Stimulated activated memory B cell treated with anti-CD40 and anti-IgM and Interleukin-4, amounts not matched to agents 10 μg/mL and 1 μg/mL and 100 μg/mL, for 72 hours (primary cell): ENCODE measurements at regions not wholly inside any gene's neighbourhood (a gene's known extent, or its start where the extent isn't known, plus 50 kb on each side); places are given as distances from the start of the nearest gene placed in this dataset.

Experiments used
- ATAC-seq: fragments of 150-1000 bp; cut with Tn5 transposase; 2 replicates; pipeline ENCODE4 v1.10.0; 2021
- H3K27ac Mint-ChIP-seq: one replicate; pipeline ENCODE4 v1.8.0; 2022; ENCODE audit warnings: mild to moderate bottlenecking, mixed read lengths
- H3K27me3 Mint-ChIP-seq: one replicate; pipeline ENCODE4 v1.8.0; 2022; ENCODE audit warnings: mixed read lengths
- H3K36me3 Mint-ChIP-seq: one replicate; pipeline ENCODE4 v1.8.0; 2022; ENCODE audit warnings: mixed read lengths
- H3K4me1 Mint-ChIP-seq: one replicate; pipeline ENCODE4 v1.8.0; 2022; ENCODE audit warnings: mixed read lengths
- H3K4me3 Mint-ChIP-seq: one replicate; pipeline ENCODE4 v1.8.0; 2022; ENCODE audit warnings: mild to moderate bottlenecking, moderate library complexity, mixed read lengths
- H3K9me3 Mint-ChIP-seq: one replicate; pipeline ENCODE4 v1.8.0; 2022; ENCODE audit warnings: mixed read lengths

DNA sequence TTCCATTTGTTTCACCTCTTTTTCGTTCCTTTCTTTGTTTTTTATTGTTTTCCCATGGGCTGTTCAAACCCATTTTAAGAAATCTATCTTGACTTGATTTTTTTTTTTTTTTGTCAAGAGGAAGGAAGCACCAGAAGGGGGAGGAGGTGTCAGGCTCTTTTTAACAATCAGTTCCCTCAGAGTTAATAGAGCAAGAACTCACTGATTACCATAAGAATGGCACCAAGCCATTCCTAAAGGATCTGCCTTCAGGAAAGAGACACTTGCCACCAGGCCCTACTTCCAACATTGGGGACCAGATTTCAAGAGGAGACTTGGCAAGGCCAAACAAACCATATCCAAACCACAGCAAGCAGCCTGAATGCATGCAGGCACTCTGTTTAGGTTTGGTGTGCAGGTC lies 168.0 kb downstream of the OTOR start:
- Mint-ChIP-seq H3K27me3 (no peaks in the 10 kb centered on the region), H3K9me3 (no peaks in the 10 kb centered on the region), H3K27ac (no peak overlapping the region), H3K4me1 (no peaks in the 10 kb centered on the region), H3K36me3 (no peaks in the 10 kb centered on the region), H3K4me3 (no peak overlapping the region)
- no peak for ATAC-seq

DNA sequence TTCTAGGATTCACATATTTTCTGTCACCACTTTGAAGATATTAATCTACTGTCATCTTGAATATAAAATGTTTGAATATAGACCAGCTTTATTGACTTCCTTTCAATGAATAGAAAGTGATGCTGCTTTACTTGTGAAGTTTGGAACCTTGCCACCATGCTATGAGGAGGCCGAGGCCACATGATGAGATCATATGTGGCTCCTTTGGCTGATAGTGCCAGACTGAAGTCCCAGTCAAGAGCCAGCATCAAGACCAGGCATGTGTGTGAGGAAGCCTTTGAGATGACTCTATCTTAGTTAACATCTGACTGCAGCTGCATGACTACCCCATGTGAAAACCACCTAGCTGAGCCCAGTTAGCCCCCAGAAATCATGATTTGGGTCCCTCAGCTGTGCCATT lies 169.5 kb downstream of the OTOR start:
- H3K36me3 Mint-ChIP-seq = no peaks in the 10 kb centered on the region
- no peak overlapping the region for H3K27ac Mint-ChIP-seq
- no peak for ATAC-seq
- H3K4me1 Mint-ChIP-seq = no peaks in the 10 kb centered on the region
- no peak overlapping the region for H3K4me3 Mint-ChIP-seq
- no peaks in the 10 kb centered on the region for H3K9me3 Mint-ChIP-seq
- no peaks in the 10 kb centered on the region for H3K27me3 Mint-ChIP-seq

GRCh38 chr20:16918366-16918765 lies 170.2 kb downstream of the OTOR start:
- Mint-ChIP-seq H3K4me3 (no peak overlapping the region), H3K27ac (no peak overlapping the region), H3K36me3 (no peaks in the 10 kb centered on the region), H3K9me3 (no peaks in the 10 kb centered on the region), H3K4me1 (no peaks in the 10 kb centered on the region), H3K27me3 (no peaks in the 10 kb centered on the region)
- no peak for ATAC-seq

DNA sequence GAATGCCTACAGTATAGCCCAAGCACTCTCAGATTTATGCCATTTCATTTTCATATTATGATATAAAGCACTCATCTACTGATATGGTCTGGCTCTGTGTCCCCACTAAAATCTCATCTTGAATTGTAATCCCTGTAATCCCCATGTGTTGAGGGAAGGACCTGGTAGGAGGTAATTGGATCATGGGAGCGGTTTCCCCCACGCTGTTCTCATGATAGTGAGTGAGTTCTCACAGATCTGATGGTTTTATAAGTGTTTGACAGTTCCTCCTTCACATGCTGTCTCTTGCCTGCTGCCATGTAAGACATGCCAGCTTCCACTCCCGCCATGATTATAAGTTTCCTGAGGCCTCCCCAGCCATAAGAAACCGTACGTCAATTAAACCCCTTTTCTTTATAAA lies 171.7 kb downstream of the OTOR start:
- Mint-ChIP-seq H3K4me3 (no peak overlapping the region), H3K27me3 (no peaks in the 10 kb centered on the region), H3K4me1 (no peaks in the 10 kb centered on the region), H3K36me3 (no peaks in the 10 kb centered on the region), H3K9me3 (no peaks in the 10 kb centered on the region), H3K27ac (no peak overlapping the region)
- no peak for ATAC-seq

- ATAC-seq = no peak
- Mint-ChIP-seq H3K27ac (no peak overlapping the region), H3K27me3 (no peaks in the 10 kb centered on the region), H3K4me3 (no peak overlapping the region), H3K9me3 (no peaks in the 10 kb centered on the region), H3K4me1 (no peaks in the 10 kb centered on the region), H3K36me3 (no peaks in the 10 kb centered on the region)
These were observed 174.7 kb downstream of the OTOR start for GRCh38 chr20:16922834-16923233.

DNA sequence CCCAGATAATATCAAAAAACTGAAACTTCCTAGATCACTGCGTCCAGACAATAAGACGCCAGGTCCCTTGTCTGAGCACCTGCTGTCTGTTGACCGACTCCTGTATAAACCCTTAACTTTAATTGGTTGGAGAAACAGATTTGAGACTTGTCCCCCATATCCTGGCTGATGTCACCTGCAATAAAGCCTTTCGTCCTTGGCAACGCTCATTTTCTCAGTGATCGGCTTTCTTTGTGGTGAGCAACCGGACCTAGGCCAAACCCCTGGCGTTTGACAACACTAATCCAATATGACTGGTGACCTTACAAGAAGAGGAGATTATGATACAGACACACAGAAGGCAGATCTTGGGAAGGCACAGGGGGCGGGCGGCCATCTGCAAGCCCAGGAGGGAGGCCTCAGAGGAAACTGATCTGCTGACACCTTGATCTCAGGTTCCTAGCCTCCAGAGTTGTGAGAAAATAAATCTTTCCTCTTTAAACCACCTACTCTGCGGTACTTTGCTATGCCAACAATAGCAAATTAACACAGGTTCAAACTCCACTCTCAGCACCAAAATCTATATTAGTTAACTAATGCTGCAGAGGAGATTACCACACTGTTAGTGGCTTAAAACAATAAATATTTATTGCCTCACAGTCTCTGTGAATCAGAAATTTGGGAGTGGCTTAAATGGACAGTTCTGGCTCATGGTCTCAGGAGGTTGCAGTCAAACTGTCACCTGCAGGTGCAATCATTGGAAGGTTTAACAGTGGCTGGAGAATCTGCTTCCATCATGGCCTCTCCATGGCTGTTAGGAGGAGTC lies 178.7 kb downstream of the OTOR start:
- Mint-ChIP-seq H3K27ac (no peak overlapping the region), H3K4me3 (no peak overlapping the region)
- no peak for ATAC-seq

DNA sequence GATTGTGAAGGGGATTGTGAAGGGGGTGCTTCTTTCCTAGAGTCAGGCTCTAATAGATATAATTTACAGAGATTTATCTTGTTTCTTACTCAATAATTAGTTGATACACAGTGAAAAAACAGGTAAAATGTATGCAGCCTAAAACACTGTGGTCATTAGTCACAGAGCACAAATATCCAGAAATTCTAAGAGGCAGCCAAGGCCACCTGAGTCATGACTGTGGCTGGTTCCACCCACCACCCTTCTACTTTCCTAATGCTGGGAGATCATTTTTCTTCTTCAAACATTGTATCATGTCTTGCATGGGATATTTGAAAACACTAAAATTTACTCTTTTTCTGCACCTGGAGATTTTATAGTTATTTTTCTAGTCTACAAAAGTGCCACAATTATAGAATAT lies 181.6 kb downstream of the OTOR start:
- no peaks in the 10 kb centered on the region for H3K36me3 Mint-ChIP-seq
- H3K27ac Mint-ChIP-seq = no peak overlapping the region
- H3K4me1 Mint-ChIP-seq = no peaks in the 10 kb centered on the region
- H3K27me3 Mint-ChIP-seq = no peaks in the 10 kb centered on the region
- H3K9me3 Mint-ChIP-seq = no peaks in the 10 kb centered on the region
- ATAC-seq = no peak
- no peak overlapping the region for H3K4me3 Mint-ChIP-seq

More for the DNA sequence above, 178.7 kb downstream of the OTOR start:
- no peaks in the 10 kb centered on the region for H3K9me3 Mint-ChIP-seq
- no peaks in the 10 kb centered on the region for H3K27me3 Mint-ChIP-seq
- H3K4me1 Mint-ChIP-seq = no peaks in the 10 kb centered on the region
- H3K36me3 Mint-ChIP-seq = no peaks in the 10 kb centered on the region

GRCh38 chr20:16930656-16931055 lies 182.5 kb downstream of the OTOR start:
- no peaks in the 10 kb centered on the region for H3K4me1 Mint-ChIP-seq
- no peaks in the 10 kb centered on the region for H3K27me3 Mint-ChIP-seq
- H3K4me3 Mint-ChIP-seq = no peak overlapping the region
- H3K27ac Mint-ChIP-seq = no peak overlapping the region
- H3K9me3 Mint-ChIP-seq = peaks cover 2% of the 10 kb centered on the region
- ATAC-seq = no peak
- no peaks in the 10 kb centered on the region for H3K36me3 Mint-ChIP-seq

DNA sequence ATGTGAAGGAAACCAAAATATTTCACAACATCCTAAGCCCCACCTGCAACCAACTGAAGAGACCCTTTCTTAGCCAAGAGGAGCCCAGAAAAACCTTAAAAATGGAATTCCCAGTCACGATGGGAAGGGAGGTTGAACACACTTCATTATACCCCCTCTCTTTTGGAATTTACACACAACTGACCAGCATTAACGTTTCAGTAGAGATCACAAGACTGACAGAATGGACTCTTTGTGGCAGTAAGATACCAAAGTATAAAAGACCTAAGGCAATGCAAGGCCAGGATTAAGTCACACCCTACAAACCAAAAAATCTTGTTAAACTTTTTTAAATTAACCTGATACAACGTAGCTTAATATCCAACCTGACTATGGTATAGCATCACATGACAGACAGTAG lies 190.9 kb downstream of the OTOR start:
- no peaks in the 10 kb centered on the region for H3K27me3 Mint-ChIP-seq
- H3K36me3 Mint-ChIP-seq = no peaks in the 10 kb centered on the region
- no peak overlapping the region for H3K27ac Mint-ChIP-seq
- H3K4me1 Mint-ChIP-seq = no peaks in the 10 kb centered on the region
- no peak overlapping the region for H3K4me3 Mint-ChIP-seq
- H3K9me3 Mint-ChIP-seq = peaks cover 2% of the 10 kb centered on the region
- no peak for ATAC-seq

GRCh38 chr20:16940701-16941100 lies 192.5 kb downstream of the OTOR start:
- Mint-ChIP-seq H3K4me1 (no peaks in the 10 kb centered on the region), H3K27me3 (no peaks in the 10 kb centered on the region), H3K9me3 (no peaks in the 10 kb centered on the region), H3K4me3 (no peak overlapping the region), H3K27ac (no peak overlapping the region), H3K36me3 (no peaks in the 10 kb centered on the region)
- no peak for ATAC-seq

DNA sequence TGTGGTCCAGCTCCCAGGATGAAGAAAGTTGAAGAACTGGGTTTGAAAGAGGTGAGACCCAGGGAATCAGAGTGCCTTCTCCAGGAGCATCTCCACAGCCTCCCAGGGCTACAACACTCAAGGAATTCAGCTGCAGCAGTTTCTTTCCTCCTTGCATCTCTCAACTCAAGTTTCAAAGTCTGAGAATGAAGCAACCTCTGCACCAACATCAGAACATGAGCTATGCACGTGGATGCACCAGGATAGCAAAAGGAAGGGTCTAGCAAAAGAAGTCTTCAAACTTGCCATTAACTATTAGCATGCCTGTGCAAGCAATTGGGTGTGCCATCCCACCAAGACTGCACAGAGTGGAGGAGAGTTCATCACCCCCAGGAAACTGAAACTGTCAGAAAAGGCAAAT lies 193.9 kb downstream of the OTOR start:
- Mint-ChIP-seq H3K27ac (no peak overlapping the region), H3K27me3 (no peaks in the 10 kb centered on the region), H3K36me3 (no peaks in the 10 kb centered on the region), H3K4me3 (no peak overlapping the region), H3K9me3 (no peaks in the 10 kb centered on the region), H3K4me1 (no peaks in the 10 kb centered on the region)
- no peak for ATAC-seq

GRCh38 chr20:16942756-16943155 lies 194.6 kb downstream of the OTOR start:
- no peak overlapping the region for H3K27ac Mint-ChIP-seq
- no peaks in the 10 kb centered on the region for H3K9me3 Mint-ChIP-seq
- ATAC-seq = no peak
- no peak overlapping the region for H3K4me3 Mint-ChIP-seq
- H3K36me3 Mint-ChIP-seq = no peaks in the 10 kb centered on the region
- H3K27me3 Mint-ChIP-seq = no peaks in the 10 kb centered on the region
- no peaks in the 10 kb centered on the region for H3K4me1 Mint-ChIP-seq

GRCh38 chr20:16944745-16945144 lies 196.6 kb downstream of the OTOR start:
- ATAC-seq = no peak
- no peaks in the 10 kb centered on the region for H3K36me3 Mint-ChIP-seq
- H3K9me3 Mint-ChIP-seq = peaks cover 3% of the 10 kb centered on the region
- H3K27me3 Mint-ChIP-seq = no peaks in the 10 kb centered on the region
- H3K4me3 Mint-ChIP-seq = no peak overlapping the region
- H3K4me1 Mint-ChIP-seq = no peaks in the 10 kb centered on the region
- H3K27ac Mint-ChIP-seq = no peak overlapping the region

- ATAC-seq = no peak
- no peaks in the 10 kb centered on the region for H3K36me3 Mint-ChIP-seq
- H3K4me3 Mint-ChIP-seq = no peak overlapping the region
- H3K9me3 Mint-ChIP-seq = peaks cover 4% of the 10 kb centered on the region
- H3K4me1 Mint-ChIP-seq = no peaks in the 10 kb centered on the region
- H3K27ac Mint-ChIP-seq = no peak overlapping the region
- no peaks in the 10 kb centered on the region for H3K27me3 Mint-ChIP-seq
These were observed 197.5 kb downstream of the OTOR start for GRCh38 chr20:16945619-16946018.

DNA sequence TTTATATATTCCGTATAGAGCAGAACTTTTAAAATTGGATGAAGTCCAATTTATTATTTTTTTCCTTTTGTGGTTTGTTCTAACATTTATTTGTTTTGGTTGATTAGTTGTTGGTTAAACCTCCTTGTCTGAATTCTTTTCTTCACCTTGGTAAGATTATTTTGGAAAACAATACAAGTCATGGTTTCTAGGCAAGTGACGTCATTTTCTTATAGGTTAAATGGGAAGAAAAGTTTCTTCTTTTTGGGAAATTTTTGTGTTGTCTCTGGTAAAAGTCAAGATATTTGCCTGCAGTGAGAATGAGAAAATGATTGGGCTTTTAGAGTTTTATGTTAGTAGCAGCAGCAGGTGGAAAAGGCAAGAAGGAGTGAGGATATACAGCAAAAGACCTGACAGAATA lies 197.9 kb downstream of the OTOR start:
- Mint-ChIP-seq H3K27me3 (no peaks in the 10 kb centered on the region), H3K4me1 (no peaks in the 10 kb centered on the region), H3K9me3 (peaks cover 5% of the 10 kb centered on the region), H3K27ac (no peak overlapping the region), H3K4me3 (no peak overlapping the region), H3K36me3 (no peaks in the 10 kb centered on the region)
- no peak for ATAC-seq

- Mint-ChIP-seq H3K27ac (no peak overlapping the region), H3K27me3 (no peaks in the 10 kb centered on the region), H3K4me1 (no peaks in the 10 kb centered on the region), H3K9me3 (peaks cover 5% of the 10 kb centered on the region), H3K4me3 (no peak overlapping the region), H3K36me3 (no peaks in the 10 kb centered on the region)
- ATAC-seq = no peak
These were observed 199.3 kb downstream of the OTOR start for GRCh38 chr20:16947479-16947878.

DNA sequence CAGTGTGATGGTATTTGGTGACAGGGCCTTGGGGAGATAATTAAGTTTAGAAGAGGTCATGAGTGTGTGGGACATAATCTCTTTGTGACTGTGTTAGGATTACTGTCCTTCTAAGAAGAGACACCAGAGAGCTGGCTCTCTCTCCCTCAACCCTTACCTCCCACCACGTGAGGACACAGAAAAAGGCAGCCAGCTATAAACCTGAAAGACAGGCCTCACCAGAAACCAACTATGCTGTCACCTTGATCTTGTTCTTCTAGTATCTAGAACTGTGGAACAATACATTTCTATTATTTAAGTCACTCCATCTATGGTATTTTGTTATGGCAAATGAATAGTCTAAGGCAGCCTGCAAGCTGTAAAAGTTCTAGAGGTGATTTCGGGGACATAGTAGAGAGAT lies 203.7 kb downstream of the OTOR start:
- H3K36me3 Mint-ChIP-seq = no peaks in the 10 kb centered on the region
- H3K9me3 Mint-ChIP-seq = peaks cover 5% of the 10 kb centered on the region
- no peaks in the 10 kb centered on the region for H3K4me1 Mint-ChIP-seq
- ATAC-seq = no peak
- H3K27ac Mint-ChIP-seq = no peak overlapping the region
- no peaks in the 10 kb centered on the region for H3K27me3 Mint-ChIP-seq
- H3K4me3 Mint-ChIP-seq = no peak overlapping the region
